Endothelial cell (in vitro differentiated cells): ENCODE measurements at regions not wholly inside any gene's neighbourhood (a gene's known extent, or its start where the extent isn't known, plus 50 kb on each side); places are given as distances from the start of the nearest gene placed in this dataset.

ENCODE experiments used
- DNase-seq: peaks from one replicate; pipeline ENCODE4 v3.0.0; 2021; ENCODE audit warnings: low spot score
- H3K27ac Mint-ChIP-seq: one replicate; pipeline ENCODE4 v1.8.0; 2021; ENCODE audit warnings: mixed read lengths, inconsistent platforms; ENCODE audit not compliant: unreplicated experiment
- H3K27me3 Mint-ChIP-seq: one replicate; pipeline ENCODE4 v1.8.0; 2021; ENCODE audit warnings: mild to moderate bottlenecking, moderate library complexity, mixed read lengths, inconsistent platforms; ENCODE audit not compliant: unreplicated experiment
- H3K36me3 Mint-ChIP-seq: one replicate; pipeline ENCODE4 v1.8.0; 2021; ENCODE audit warnings: mild to moderate bottlenecking, low read depth, mixed read lengths, inconsistent platforms; ENCODE audit not compliant: unreplicated experiment
- H3K4me1 Mint-ChIP-seq: one replicate; pipeline ENCODE4 v1.8.0; 2021; ENCODE audit warnings: mild to moderate bottlenecking, mixed read lengths, inconsistent platforms; ENCODE audit not compliant: unreplicated experiment
- H3K4me3 Mint-ChIP-seq: one replicate; pipeline ENCODE4 v1.8.0; 2021; ENCODE audit warnings: mild to moderate bottlenecking, mixed read lengths, inconsistent platforms; ENCODE audit not compliant: unreplicated experiment
- H3K9me3 Mint-ChIP-seq: one replicate; pipeline ENCODE4 v1.8.0; 2021; ENCODE audit warnings: mixed read lengths, inconsistent platforms; ENCODE audit not compliant: unreplicated experiment
- TF ChIP-seq, protein P1 (sequence below): fragments of 200-600 bp; sonication (generic); IDR thresholded peaks from one replicate; pipeline ENCODE4 v1.5.0; 2021; ENCODE audit warnings: antibody characterized with exemption; ENCODE audit not compliant: unreplicated experiment

GRCh38 chr9:80020530-80020929 is 448.8 kb downstream of the TLE4 start:
- Mint-ChIP-seq H3K4me1 (no peaks in the 10 kb centered on the region), H3K27me3 (no peaks in the 10 kb centered on the region), H3K4me3 (no peak overlapping the region), H3K9me3 (no peaks in the 10 kb centered on the region), H3K27ac (no peak overlapping the region), H3K36me3 (no peaks in the 10 kb centered on the region)
- DNase-seq = no peak
- TF ChIP-seq, protein P1, sequence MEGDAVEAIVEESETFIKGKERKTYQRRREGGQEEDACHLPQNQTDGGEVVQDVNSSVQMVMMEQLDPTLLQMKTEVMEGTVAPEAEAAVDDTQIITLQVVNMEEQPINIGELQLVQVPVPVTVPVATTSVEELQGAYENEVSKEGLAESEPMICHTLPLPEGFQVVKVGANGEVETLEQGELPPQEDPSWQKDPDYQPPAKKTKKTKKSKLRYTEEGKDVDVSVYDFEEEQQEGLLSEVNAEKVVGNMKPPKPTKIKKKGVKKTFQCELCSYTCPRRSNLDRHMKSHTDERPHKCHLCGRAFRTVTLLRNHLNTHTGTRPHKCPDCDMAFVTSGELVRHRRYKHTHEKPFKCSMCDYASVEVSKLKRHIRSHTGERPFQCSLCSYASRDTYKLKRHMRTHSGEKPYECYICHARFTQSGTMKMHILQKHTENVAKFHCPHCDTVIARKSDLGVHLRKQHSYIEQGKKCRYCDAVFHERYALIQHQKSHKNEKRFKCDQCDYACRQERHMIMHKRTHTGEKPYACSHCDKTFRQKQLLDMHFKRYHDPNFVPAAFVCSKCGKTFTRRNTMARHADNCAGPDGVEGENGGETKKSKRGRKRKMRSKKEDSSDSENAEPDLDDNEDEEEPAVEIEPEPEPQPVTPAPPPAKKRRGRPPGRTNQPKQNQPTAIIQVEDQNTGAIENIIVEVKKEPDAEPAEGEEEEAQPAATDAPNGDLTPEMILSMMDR = no peak

- TF ChIP-seq, protein P1 = no peak
- Mint-ChIP-seq H3K4me3 (no peak overlapping the region), H3K27ac (no peak overlapping the region), H3K27me3 (no peaks in the 10 kb centered on the region), H3K9me3 (no peaks in the 10 kb centered on the region), H3K4me1 (no peaks in the 10 kb centered on the region), H3K36me3 (no peaks in the 10 kb centered on the region)
- DNase-seq = no peak
These were observed 448.3 kb downstream of the TLE4 start for GRCh38 chr9:80020056-80020455.

GRCh38 chr9:80013891-80014290 is 442.1 kb downstream of the TLE4 start:
- Mint-ChIP-seq H3K9me3 (no peaks in the 10 kb centered on the region), H3K27ac (no peak overlapping the region), H3K4me3 (no peak overlapping the region), H3K27me3 (no peaks in the 10 kb centered on the region), H3K4me1 (no peaks in the 10 kb centered on the region), H3K36me3 (no peaks in the 10 kb centered on the region)
- TF ChIP-seq, protein P1 = no peak
- DNase-seq = no peak

DNA sequence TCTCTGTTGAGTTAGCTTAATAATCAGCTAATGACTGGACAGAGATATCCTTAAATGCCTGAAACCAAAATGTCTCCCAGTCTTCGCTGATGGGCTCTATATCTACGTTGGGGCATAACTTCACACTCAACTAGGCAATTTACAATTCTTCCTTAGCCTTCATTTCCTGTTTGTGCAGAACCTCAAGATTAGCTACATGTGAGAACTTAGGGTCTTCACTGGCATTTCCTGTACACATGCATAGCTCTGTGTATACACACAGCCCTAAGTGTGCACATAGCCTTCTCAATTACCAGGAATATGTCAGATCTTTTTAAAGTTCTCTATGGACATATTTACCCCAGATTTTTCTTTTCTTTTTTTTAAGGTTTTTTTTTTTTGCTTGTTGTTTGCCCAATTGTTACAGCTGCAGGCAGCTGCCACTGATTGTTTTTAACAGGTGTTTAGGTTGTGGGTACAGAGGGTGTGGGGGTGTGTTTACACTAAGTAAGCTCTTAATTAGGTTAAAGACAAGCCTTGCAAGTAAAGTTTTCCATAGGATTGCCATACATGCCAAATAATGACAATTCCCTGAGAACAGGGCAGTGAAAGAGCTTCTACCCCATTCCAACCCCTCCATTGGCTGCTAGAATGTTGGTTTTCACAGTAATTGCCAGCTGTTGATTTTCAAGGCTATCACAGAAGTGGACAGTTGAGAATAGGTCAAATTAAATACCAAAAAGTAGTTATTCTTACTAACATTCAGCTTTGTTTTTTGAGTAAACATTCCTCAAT is 441.0 kb downstream of the TLE4 start:
- TF ChIP-seq, protein P1 = no peak
- Mint-ChIP-seq H3K4me1 (no peaks in the 10 kb centered on the region), H3K9me3 (no peaks in the 10 kb centered on the region), H3K27ac (no peak overlapping the region), H3K27me3 (no peaks in the 10 kb centered on the region), H3K4me3 (no peak overlapping the region), H3K36me3 (no peaks in the 10 kb centered on the region)
- no peak for DNase-seq

- TF ChIP-seq, protein P1 = no peak
- Mint-ChIP-seq H3K36me3 (no peaks in the 10 kb centered on the region), H3K27me3 (no peaks in the 10 kb centered on the region), H3K4me3 (no peak overlapping the region), H3K4me1 (no peaks in the 10 kb centered on the region), H3K27ac (no peak overlapping the region), H3K9me3 (no peaks in the 10 kb centered on the region)
- DNase-seq = no peak
These were observed 437.4 kb downstream of the TLE4 start for GRCh38 chr9:80009204-80009603.
